ENCODE measurements at regions not wholly inside any gene's neighbourhood (a gene's known extent, or its start where the extent isn't known, plus 50 kb on each side); places are given as distances from the start of the nearest gene placed in this dataset.

GRCh38 chrX:109218761-109219160 lies 263.1 kb downstream of the GUCY2F start:
- no peak for TF ChIP-seq CTCF (IDR thresholded peaks at IDR 0.05; ENCODE audit: insufficient read depth, low read depth, low read length)
- no peak for TF ChIP-seq EZH2 (IDR thresholded peaks at IDR 0.05; ENCODE audit: insufficient read depth, low read length)
